ENCODE measurements at regions not wholly inside any gene's neighbourhood (a gene's known extent, or its start where the extent isn't known, plus 50 kb on each side); places are given as distances from the start of the nearest gene placed in this dataset.

DNA sequence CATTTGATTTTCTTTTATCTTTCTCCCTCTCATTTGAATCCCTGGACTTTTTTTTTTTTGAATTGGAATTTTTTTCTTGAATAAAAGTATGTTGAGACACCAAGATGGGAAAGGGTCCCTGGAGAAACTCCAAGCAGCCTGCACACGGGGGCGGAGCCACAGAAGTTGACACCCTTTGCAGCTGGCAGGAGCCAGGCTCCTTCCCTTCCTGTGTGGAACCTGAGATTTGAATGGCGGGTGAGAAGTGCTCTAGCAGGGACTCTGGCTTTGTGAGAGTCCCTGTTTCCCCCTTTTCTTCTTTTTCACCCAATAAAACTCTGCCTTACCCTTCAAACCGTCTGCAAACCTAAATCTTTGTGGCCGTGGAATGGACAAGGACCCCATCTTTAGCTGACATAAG, 1381.0 kb upstream of the MIR17HG start:
- TF ChIP-seq, protein P1, sequence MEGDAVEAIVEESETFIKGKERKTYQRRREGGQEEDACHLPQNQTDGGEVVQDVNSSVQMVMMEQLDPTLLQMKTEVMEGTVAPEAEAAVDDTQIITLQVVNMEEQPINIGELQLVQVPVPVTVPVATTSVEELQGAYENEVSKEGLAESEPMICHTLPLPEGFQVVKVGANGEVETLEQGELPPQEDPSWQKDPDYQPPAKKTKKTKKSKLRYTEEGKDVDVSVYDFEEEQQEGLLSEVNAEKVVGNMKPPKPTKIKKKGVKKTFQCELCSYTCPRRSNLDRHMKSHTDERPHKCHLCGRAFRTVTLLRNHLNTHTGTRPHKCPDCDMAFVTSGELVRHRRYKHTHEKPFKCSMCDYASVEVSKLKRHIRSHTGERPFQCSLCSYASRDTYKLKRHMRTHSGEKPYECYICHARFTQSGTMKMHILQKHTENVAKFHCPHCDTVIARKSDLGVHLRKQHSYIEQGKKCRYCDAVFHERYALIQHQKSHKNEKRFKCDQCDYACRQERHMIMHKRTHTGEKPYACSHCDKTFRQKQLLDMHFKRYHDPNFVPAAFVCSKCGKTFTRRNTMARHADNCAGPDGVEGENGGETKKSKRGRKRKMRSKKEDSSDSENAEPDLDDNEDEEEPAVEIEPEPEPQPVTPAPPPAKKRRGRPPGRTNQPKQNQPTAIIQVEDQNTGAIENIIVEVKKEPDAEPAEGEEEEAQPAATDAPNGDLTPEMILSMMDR (conservative IDR thresholded peaks at IDR 0.05; ENCODE audit: low read depth, low read length), result no peak
- no peak for TF ChIP-seq EZH2 (IDR thresholded peaks at IDR 0.05; ENCODE audit: borderline replicate concordance, low read depth, low read length, poor library complexity, severe bottlenecking)

All from A673 (cell line).